ENCODE measurements at regions not wholly inside any gene's neighbourhood (a gene's known extent, or its start where the extent isn't known, plus 50 kb on each side); places are given as distances from the start of the nearest gene placed in this dataset.

GRCh38 chr18:10018289-10018688, 104.5 kb downstream of the VAPA start:
- CTCF ChIA-PET: no interaction called here
- intact Hi-C loops (cut with micrococcal nuclease): no loop called here
- no peaks in the 10 kb centered on the region for H3K79me2 ChIP-seq (ENCODE audit: insufficient read depth, low read length)

GRCh38 chr18:10020171-10020570, 106.4 kb downstream of the VAPA start:
- Histone ChIP-seq H3K79me2 (ENCODE audit: insufficient read depth, low read length) (no peaks in the 10 kb centered on the region), H3K4me1 (ENCODE audit: control insufficient read depth in 1 of 2, insufficient read depth in 2 of 2, low read length in 2 of 2) (peaks cover 5 to 10% of the 10 kb centered on the region in 2 experiments; a peak in 2 of 4 replicates), H3K4me2 (ENCODE audit: low read length) (no peak overlapping the region), H3K36me3 (ENCODE audit: control insufficient read depth in 1 of 2, insufficient read depth in 2 of 2, low read length in 2 of 2) (no peaks in the 10 kb centered on the region), H3K27me3 (ENCODE audit: insufficient read depth, low read length) (no peaks in the 10 kb centered on the region), H3K9me2 (ENCODE audit: insufficient read depth) (no peaks in the 10 kb centered on the region), H3K9ac (ENCODE audit: low read length) (no peak overlapping the region), H4K20me1 (ENCODE audit: insufficient read depth) (no peaks in the 10 kb centered on the region), H3K9me3 (ENCODE audit: control insufficient read depth in 1 of 2, insufficient read depth in 1 of 2, low read depth in 1 of 2, low read length in 2 of 2) (no peaks in the 10 kb centered on the region), H2AFZ (ENCODE audit: low read depth, low read length, poor library complexity, severe bottlenecking) (no peak overlapping the region), H3K4me3 (replicated peaks in 1 of 2; ENCODE audit: low read depth in 1 of 2, low read length in 2 of 2) (no peak overlapping the region), H3K27ac (ENCODE audit: low read depth, low read length) (no peak overlapping the region)
- DNase-seq (ENCODE audit: low read depth, low spot score) (no peak), ATAC-seq (no peak)
- BruUV-seq (replicated peaks): no TSS peak
- ChIA-PET POLR2A (no interaction called here), RAD21 (ENCODE audit: low non-redundant PET in 1 of 2, low total read pairs in 2 of 2, uncharacterized antibody in 2 of 2, unreplicated experiment in 2 of 2) (no interaction called here), CTCF (no interaction called here)
- intact Hi-C loops (cut with micrococcal nuclease): loop anchor here (10.0 kb wide), 1 partner anchor 285 kb away; no protein-coding TSS in a partner anchor
- TF ChIP-seq JUND (IDR thresholded peaks at IDR 0.05) (no peak), SP1 (IDR thresholded peaks at IDR 0.05; ENCODE audit: low read depth) (no peak), ZNF274 (IDR thresholded peaks at IDR 0.05; ENCODE audit: low read depth, low read length) (no peak), ELF1 (IDR thresholded peaks at IDR 0.05; ENCODE audit: borderline replicate concordance, low read depth) (no peak), SIN3A (IDR thresholded peaks at IDR 0.05; ENCODE audit: low read depth) (no peak), YY1 (IDR thresholded peaks at IDR 0.05; ENCODE audit: extremely low read depth, insufficient replicate concordance, low read depth, low read length) (no peak), POLR2A (IDR thresholded peaks at IDR 0.05; ENCODE audit: borderline replicate concordance, extremely low read depth, insufficient read depth, insufficient read length) (no peak), ATF3 (IDR thresholded peaks at IDR 0.05) (no peak), TCF7L2 (IDR thresholded peaks at IDR 0.05; ENCODE audit: borderline replicate concordance, extremely low read depth, insufficient read depth, insufficient read length) (no peak), SRF (IDR thresholded peaks at IDR 0.05; ENCODE audit: low read depth) (no peak), CTCF (IDR thresholded peaks at IDR 0.05 in 2 of 3, conservative IDR thresholded peaks at IDR 0.05 in 1 of 3; ENCODE audit: borderline replicate concordance in 1 of 3, insufficient read depth in 1 of 3, low read depth in 2 of 3, low read length in 2 of 3) (no peak), EZH2 (IDR thresholded peaks at IDR 0.05) (no peak), MAX (IDR thresholded peaks at IDR 0.05) (no peak)

More at GRCh38 chr18:10018289-10018688, 104.5 kb downstream of the VAPA start:
- H3K9ac ChIP-seq (ENCODE audit: low read length): no peak overlapping the region
- H3K4me1 ChIP-seq (ENCODE audit: control insufficient read depth in 1 of 2, insufficient read depth in 2 of 2, low read length in 2 of 2): peaks cover 6 to 14% of the 10 kb centered on the region in 2 experiments; a peak in 2 of 4 replicates
- H4K20me1 ChIP-seq (ENCODE audit: insufficient read depth): no peaks in the 10 kb centered on the region
- no peaks in the 10 kb centered on the region for H3K9me2 ChIP-seq (ENCODE audit: insufficient read depth)
- TF ChIP-seq RAD21 (IDR thresholded peaks at IDR 0.05; ENCODE audit: low read depth) (no peak), JUND (IDR thresholded peaks at IDR 0.05) (no peak), EGR1 (IDR thresholded peaks at IDR 0.05; ENCODE audit: low read depth) (no peak), ZFX (IDR thresholded peaks at IDR 0.05) (no peak), ELF1 (IDR thresholded peaks at IDR 0.05; ENCODE audit: borderline replicate concordance, low read depth) (no peak), SRF (IDR thresholded peaks at IDR 0.05; ENCODE audit: low read depth) (no peak), FOSL1 (IDR thresholded peaks at IDR 0.05; ENCODE audit: low read depth) (no peak), CEBPB (IDR thresholded peaks at IDR 0.05; ENCODE audit: low read depth) (no peak), YY1 (IDR thresholded peaks at IDR 0.05; ENCODE audit: extremely low read depth, insufficient replicate concordance, low read depth, low read length) (no peak), ATF3 (IDR thresholded peaks at IDR 0.05) (no peak), MAX (IDR thresholded peaks at IDR 0.05) (no peak), ZNF274 (IDR thresholded peaks at IDR 0.05; ENCODE audit: low read depth, low read length) (no peak), TCF7L2 (IDR thresholded peaks at IDR 0.05; ENCODE audit: borderline replicate concordance, extremely low read depth, insufficient read depth, insufficient read length) (no peak), SIN3A (IDR thresholded peaks at IDR 0.05; ENCODE audit: low read depth) (no peak), SP1 (IDR thresholded peaks at IDR 0.05; ENCODE audit: low read depth) (no peak)
- POLR2A ChIA-PET: no interaction called here
- H3K36me3 ChIP-seq (ENCODE audit: control insufficient read depth in 1 of 2, insufficient read depth in 2 of 2, low read length in 2 of 2): no peaks in the 10 kb centered on the region
- H3K4me2 ChIP-seq (ENCODE audit: low read length): no peak overlapping the region
- H3K27me3 ChIP-seq (ENCODE audit: insufficient read depth, low read length): no peaks in the 10 kb centered on the region
- H2AFZ ChIP-seq (ENCODE audit: low read depth, low read length, poor library complexity, severe bottlenecking): no peak overlapping the region
- H3K4me3 ChIP-seq (replicated peaks in 1 of 2; ENCODE audit: low read depth in 1 of 2, low read length in 2 of 2): no peak overlapping the region
- H3K9me3 ChIP-seq (ENCODE audit: control insufficient read depth in 1 of 2, insufficient read depth in 1 of 2, low read depth in 1 of 2, low read length in 2 of 2): no peaks in the 10 kb centered on the region
- DNase-seq (ENCODE audit: low read depth, low spot score): no peak
- no TSS peak for BruUV-seq (replicated peaks)
- no peak for ATAC-seq
- RAD21 ChIA-PET (ENCODE audit: low non-redundant PET in 1 of 2, low total read pairs in 2 of 2, uncharacterized antibody in 2 of 2, unreplicated experiment in 2 of 2): no interaction called here
- no peak overlapping the region for H3K27ac ChIP-seq (ENCODE audit: low read depth, low read length)

Data from HCT116 (cell line).